ENCODE measurements at regions not wholly inside any gene's neighbourhood (a gene's known extent, or its start where the extent isn't known, plus 50 kb on each side); places are given as distances from the start of the nearest gene placed in this dataset.

DNA sequence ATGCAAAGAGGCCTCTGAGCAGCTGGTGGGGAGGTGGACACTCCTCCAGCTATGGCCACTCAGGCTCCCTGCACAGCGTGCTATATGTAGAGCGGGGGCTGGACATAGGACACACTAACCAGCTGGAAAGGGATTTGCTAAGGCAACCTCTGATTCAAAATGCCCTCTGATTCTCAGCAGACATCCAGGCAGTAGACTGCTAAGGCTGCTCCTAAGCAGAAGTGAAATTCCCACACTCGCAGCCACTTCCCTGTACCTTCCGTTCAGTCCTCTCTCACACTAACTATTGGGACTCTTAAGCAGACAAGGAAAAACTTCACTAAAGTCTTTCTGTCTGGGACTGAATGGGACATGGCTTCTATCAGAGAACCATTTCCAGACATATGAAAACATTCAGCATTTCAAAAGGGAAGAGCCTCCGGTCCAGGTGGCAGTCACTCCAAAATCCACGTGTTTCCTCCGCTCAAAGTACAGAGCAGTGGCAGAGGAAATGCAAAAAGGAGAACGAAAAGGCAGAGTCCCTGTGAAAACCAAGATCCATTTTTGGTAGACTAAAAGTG lies 265.8 kb downstream of the TTC32 start:
- Histone ChIP-seq H3K4me1 (ENCODE audit: insufficient read depth, low read length) (no peaks in the 10 kb centered on the region), H3K4me3 (replicated peaks in 1 of 3; ENCODE audit: insufficient read depth in 1 of 3, low read depth in 2 of 3, low read length in 3 of 3) (no peak overlapping the region), H3K4me2 (ENCODE audit: low read depth, low read length) (no peak overlapping the region), H4K20me1 (ENCODE audit: insufficient read depth, low read length) (no peaks in the 10 kb centered on the region), H3K36me3 (replicated peaks in 1 of 2; ENCODE audit: control insufficient read depth in 1 of 2, insufficient read depth in 2 of 2, low read length in 2 of 2) (no peaks in the 10 kb centered on the region), H3K9ac (ENCODE audit: insufficient read depth, low read depth, low read length) (no peak overlapping the region), H3K27ac (ENCODE audit: extremely low read length, insufficient read depth, low read length) (no peak overlapping the region), H3K9me3 (ENCODE audit: low read length) (no peaks in the 10 kb centered on the region), H2AFZ (ENCODE audit: low read length) (no peak overlapping the region), H3K79me2 (ENCODE audit: insufficient read depth, low read length) (no peaks in the 10 kb centered on the region), H3K27me3 (ENCODE audit: control insufficient read depth in 1 of 2, insufficient read depth in 2 of 2, low read length in 2 of 2) (0 out of 5 replicates have a peak, but pooled peaks cover 0 to 6% of the 10 kb centered on the region in 2 experiments)
- POLR2A ChIA-PET = no interaction called here
- no TSS peak for BruUV-seq (replicated peaks)
- intact Hi-C loops (cut with micrococcal nuclease; ENCODE audit: unreplicated experiment) = no loop called here
- CTCF ChIA-PET (ENCODE audit: low intra/inter-chr PET ratio, low total read pairs) = no interaction called here
- no peak; the same call in 2 of the 3 replicates for ATAC-seq
- FAIRE-seq = no peak
- TF ChIP-seq MAF1 (CRISPR knock-in tag; IDR thresholded peaks at IDR 0.05; ENCODE audit: borderline replicate concordance) (no peak), ZNF382 (CRISPR knock-in tag; IDR thresholded peaks at IDR 0.05; ENCODE audit: borderline replicate concordance) (no peak), FOXA1 (IDR thresholded peaks at IDR 0.05) (no peak), FOXA1 (CRISPR knock-in tag; IDR thresholded peaks at IDR 0.05) (no peak), EED (CRISPR knock-in tag; IDR thresholded peaks at IDR 0.05) (no peak), ZNF766 (CRISPR knock-in tag; IDR thresholded peaks at IDR 0.05; ENCODE audit: borderline replicate concordance) (no peak), NFYC (CRISPR knock-in tag; IDR thresholded peaks at IDR 0.05) (no peak), ZNF251 (CRISPR knock-in tag; IDR thresholded peaks at IDR 0.05) (no peak)
- TF ChIP-seq, protein P1, sequence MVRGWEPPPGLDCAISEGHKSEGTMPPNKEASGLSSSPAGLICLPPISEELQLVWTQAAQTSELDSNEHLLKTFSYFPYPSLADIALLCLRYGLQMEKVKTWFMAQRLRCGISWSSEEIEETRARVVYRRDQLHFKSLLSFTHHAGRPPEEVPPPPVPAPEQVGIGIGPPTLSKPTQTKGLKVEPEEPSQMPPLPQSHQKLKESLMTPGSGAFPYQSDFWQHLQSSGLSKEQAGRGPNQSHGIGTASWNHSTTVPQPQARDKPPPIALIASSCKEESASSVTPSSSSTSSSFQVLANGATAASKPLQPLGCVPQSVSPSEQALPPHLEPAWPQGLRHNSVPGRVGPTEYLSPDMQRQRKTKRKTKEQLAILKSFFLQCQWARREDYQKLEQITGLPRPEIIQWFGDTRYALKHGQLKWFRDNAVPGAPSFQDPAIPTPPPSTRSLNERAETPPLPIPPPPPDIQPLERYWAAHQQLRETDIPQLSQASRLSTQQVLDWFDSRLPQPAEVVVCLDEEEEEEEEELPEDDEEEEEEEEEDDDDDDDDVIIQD (CRISPR knock-in tag; IDR thresholded peaks at IDR 0.05; ENCODE audit: low read depth) = no peak
- TF ChIP-seq, protein P2, sequence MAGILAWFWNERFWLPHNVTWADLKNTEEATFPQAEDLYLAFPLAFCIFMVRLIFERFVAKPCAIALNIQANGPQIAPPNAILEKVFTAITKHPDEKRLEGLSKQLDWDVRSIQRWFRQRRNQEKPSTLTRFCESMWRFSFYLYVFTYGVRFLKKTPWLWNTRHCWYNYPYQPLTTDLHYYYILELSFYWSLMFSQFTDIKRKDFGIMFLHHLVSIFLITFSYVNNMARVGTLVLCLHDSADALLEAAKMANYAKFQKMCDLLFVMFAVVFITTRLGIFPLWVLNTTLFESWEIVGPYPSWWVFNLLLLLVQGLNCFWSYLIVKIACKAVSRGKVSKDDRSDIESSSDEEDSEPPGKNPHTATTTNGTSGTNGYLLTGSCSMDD (CRISPR knock-in tag; IDR thresholded peaks at IDR 0.05) = no peak
- TF ChIP-seq, protein P3, sequence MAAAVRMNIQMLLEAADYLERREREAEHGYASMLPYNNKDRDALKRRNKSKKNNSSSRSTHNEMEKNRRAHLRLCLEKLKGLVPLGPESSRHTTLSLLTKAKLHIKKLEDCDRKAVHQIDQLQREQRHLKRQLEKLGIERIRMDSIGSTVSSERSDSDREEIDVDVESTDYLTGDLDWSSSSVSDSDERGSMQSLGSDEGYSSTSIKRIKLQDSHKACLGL (CRISPR knock-in tag; IDR thresholded peaks at IDR 0.05) = no peak
- TF ChIP-seq, protein P4, sequence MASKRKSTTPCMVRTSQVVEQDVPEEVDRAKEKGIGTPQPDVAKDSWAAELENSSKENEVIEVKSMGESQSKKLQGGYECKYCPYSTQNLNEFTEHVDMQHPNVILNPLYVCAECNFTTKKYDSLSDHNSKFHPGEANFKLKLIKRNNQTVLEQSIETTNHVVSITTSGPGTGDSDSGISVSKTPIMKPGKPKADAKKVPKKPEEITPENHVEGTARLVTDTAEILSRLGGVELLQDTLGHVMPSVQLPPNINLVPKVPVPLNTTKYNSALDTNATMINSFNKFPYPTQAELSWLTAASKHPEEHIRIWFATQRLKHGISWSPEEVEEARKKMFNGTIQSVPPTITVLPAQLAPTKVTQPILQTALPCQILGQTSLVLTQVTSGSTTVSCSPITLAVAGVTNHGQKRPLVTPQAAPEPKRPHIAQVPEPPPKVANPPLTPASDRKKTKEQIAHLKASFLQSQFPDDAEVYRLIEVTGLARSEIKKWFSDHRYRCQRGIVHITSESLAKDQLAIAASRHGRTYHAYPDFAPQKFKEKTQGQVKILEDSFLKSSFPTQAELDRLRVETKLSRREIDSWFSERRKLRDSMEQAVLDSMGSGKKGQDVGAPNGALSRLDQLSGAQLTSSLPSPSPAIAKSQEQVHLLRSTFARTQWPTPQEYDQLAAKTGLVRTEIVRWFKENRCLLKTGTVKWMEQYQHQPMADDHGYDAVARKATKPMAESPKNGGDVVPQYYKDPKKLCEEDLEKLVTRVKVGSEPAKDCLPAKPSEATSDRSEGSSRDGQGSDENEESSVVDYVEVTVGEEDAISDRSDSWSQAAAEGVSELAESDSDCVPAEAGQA (IDR thresholded peaks at IDR 0.05; ENCODE audit: low read depth) = no peak
- TF ChIP-seq, protein P4 (CRISPR knock-in tag; IDR thresholded peaks at IDR 0.05; ENCODE audit: borderline replicate concordance) = no peak
- TF ChIP-seq, protein P5, sequence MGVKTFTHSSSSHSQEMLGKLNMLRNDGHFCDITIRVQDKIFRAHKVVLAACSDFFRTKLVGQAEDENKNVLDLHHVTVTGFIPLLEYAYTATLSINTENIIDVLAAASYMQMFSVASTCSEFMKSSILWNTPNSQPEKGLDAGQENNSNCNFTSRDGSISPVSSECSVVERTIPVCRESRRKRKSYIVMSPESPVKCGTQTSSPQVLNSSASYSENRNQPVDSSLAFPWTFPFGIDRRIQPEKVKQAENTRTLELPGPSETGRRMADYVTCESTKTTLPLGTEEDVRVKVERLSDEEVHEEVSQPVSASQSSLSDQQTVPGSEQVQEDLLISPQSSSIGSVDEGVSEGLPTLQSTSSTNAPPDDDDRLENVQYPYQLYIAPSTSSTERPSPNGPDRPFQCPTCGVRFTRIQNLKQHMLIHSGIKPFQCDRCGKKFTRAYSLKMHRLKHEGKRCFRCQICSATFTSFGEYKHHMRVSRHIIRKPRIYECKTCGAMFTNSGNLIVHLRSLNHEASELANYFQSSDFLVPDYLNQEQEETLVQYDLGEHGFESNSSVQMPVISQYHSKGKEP (CRISPR knock-in tag; IDR thresholded peaks at IDR 0.05) = no peak
- DNase-seq (ENCODE audit: low spot score) = no peak
- 70% methylated on average over 8 of the region's 8 CpGs for WGBS (ENCODE audit: low lambda C conversion rate)
- in situ Hi-C loops (cut with HindIII; ENCODE audit: extremely low pct_ligation_motif_present, low pct_unique_long_range_greater_than_20kb) = no loop called here

All from HepG2 (cell line).